H1 (cell line): ENCODE measurements at regions not wholly inside any gene's neighbourhood (a gene's known extent, or its start where the extent isn't known, plus 50 kb on each side); places are given as distances from the start of the nearest gene placed in this dataset.

Source experiments
- BRCA1 ChIP-seq: IDR thresholded peaks from 2 replicates; pipeline ENCODE4 v1.6.1; 2012; ENCODE audit warnings: low read depth, low read length, improper control_type of control experiment
- SIX5 ChIP-seq: IDR thresholded peaks from 2 replicates; pipeline ENCODE4 v1.6.1; 2011; ENCODE audit warnings: mild to moderate bottlenecking, low read depth, low read length

DNA sequence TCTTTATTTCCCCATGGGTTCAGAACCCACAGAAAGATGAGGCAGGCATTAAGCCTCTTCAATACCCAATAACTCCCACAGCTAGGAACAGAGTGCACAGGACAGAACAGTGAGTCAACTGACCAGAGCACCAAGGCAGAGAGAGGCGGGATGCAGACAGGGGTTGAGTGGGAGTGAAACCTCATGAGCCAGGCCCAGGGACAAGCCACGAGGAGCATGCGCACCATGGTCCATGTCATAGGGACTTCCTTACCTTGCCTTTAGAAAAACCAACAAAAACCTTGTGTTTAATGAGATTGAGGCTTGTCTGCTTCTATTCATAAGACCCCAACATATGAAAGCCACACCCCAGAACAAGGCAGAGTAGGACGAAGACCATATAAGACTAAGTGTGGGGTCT, 330.6 kb downstream of the DEPDC1B start (continued):
- no peak for TF ChIP-seq BRCA1
- TF ChIP-seq SIX5 = no peak
